Natural killer cell (primary cell): ENCODE measurements at regions not wholly inside any gene's neighbourhood (a gene's known extent, or its start where the extent isn't known, plus 50 kb on each side); places are given as distances from the start of the nearest gene placed in this dataset.

ENCODE experiments used
- ATAC-seq, 3 donors: fragments of 150-1000 bp in 2 of 3; fragments of 200-7000 bp in 1 of 3; cut with Tn5 transposase; 1 replicate in 1 of 3; 2 replicates in 2 of 3; pipeline ENCODE4 v1.10.0; 2021; ENCODE audit warnings: mild to moderate bottlenecking in 2 of 3, moderate library complexity in 2 of 3
- DNase-seq, 2 donors: peaks; one replicate each; pipeline versions ENCODE4 v3.0.0 to v3.0.0-alpha.2; 2013 to 2021; ENCODE audit warnings: mixed read lengths in 1 of 2
- H3K27ac ChIP-seq: one replicate; pipeline ENCODE4 v1.5.1; 2013; ENCODE audit warnings: mild to moderate bottlenecking, low read length
- H3K27me3 ChIP-seq: one replicate; pipeline ENCODE4 v1.6.1; 2013; ENCODE audit warnings: low read length; ENCODE audit not compliant: control insufficient read depth, insufficient read depth
- H3K36me3 ChIP-seq: one replicate; pipeline ENCODE4 v1.6.1; 2013; ENCODE audit warnings: low read length; ENCODE audit not compliant: control insufficient read depth, insufficient read depth
- H3K4me1 ChIP-seq: one replicate; pipeline ENCODE4 v1.6.1; 2013; ENCODE audit warnings: low read length; ENCODE audit not compliant: control insufficient read depth, insufficient read depth
- H3K4me3 ChIP-seq: one replicate; pipeline ENCODE4 v1.5.1; 2013; ENCODE audit warnings: low read length
- H3K9me3 ChIP-seq: one replicate; pipeline ENCODE4 v1.6.1; 2013; ENCODE audit warnings: low read length; ENCODE audit not compliant: control insufficient read depth, insufficient read depth
- H3K27ac Mint-ChIP-seq, 2 donors: one replicate each; pipeline ENCODE4 v1.8.0; 2022; ENCODE audit warnings: mild to moderate bottlenecking in 2 of 2, mixed read lengths in 2 of 2, moderate library complexity in 1 of 2
- H3K27me3 Mint-ChIP-seq, 2 donors: one replicate each; pipeline ENCODE4 v1.8.0; 2022; ENCODE audit warnings: low read depth in 2 of 2, mixed read lengths in 2 of 2
- H3K36me3 Mint-ChIP-seq: one replicate; pipeline ENCODE4 v1.8.0; 2022; ENCODE audit warnings: mixed read lengths
- H3K4me1 Mint-ChIP-seq, 2 donors: one replicate each; pipeline ENCODE4 v1.8.0; 2022; ENCODE audit warnings: mixed read lengths in 2 of 2
- H3K4me3 Mint-ChIP-seq: one replicate; pipeline ENCODE4 v1.8.0; 2022; ENCODE audit warnings: mild to moderate bottlenecking, moderate library complexity, mixed read lengths
- H3K9me3 Mint-ChIP-seq, 2 donors: one replicate each; pipeline ENCODE4 v1.8.0; 2022; ENCODE audit warnings: mixed read lengths in 2 of 2
- WGBS: methylation state at CpG from one replicate; pipeline ENCODE4 v1.1.7; 2013; ENCODE audit warnings: missing lambda C conversion rate; ENCODE audit not compliant: insufficient coverage; 5-methylcytosine and 5-hydroxymethylcytosine counted together
- intact Hi-C: fragments of 100-400 bp; cut with micrococcal nuclease; formaldehyde crosslinking; loops from one replicate; pipeline ENCODE4 v1.14.2; 2022
- TF ChIP-seq, protein P1 (sequence below): fragments of 200-600 bp; IDR thresholded peaks from one replicate; pipeline ENCODE4 v1.8.0; 2022; ENCODE audit warnings: antibody characterized with exemption

GRCh38 chr3:73716418-73716817 lies 91.7 kb upstream of the PDZRN3 start:
- TF ChIP-seq, protein P1, sequence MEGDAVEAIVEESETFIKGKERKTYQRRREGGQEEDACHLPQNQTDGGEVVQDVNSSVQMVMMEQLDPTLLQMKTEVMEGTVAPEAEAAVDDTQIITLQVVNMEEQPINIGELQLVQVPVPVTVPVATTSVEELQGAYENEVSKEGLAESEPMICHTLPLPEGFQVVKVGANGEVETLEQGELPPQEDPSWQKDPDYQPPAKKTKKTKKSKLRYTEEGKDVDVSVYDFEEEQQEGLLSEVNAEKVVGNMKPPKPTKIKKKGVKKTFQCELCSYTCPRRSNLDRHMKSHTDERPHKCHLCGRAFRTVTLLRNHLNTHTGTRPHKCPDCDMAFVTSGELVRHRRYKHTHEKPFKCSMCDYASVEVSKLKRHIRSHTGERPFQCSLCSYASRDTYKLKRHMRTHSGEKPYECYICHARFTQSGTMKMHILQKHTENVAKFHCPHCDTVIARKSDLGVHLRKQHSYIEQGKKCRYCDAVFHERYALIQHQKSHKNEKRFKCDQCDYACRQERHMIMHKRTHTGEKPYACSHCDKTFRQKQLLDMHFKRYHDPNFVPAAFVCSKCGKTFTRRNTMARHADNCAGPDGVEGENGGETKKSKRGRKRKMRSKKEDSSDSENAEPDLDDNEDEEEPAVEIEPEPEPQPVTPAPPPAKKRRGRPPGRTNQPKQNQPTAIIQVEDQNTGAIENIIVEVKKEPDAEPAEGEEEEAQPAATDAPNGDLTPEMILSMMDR, result no peak
- intact Hi-C loops, result no loop called here
- Mint-ChIP-seq H3K27ac (no peak overlapping the region), H3K4me1 (no peaks in the 10 kb centered on the region), H3K27me3 (no peaks in the 10 kb centered on the region), H3K9me3 (peaks cover 12 to 19% of the 10 kb centered on the region in 2 donors), H3K36me3 (no peaks in the 10 kb centered on the region), H3K4me3 (no peak overlapping the region)
- H3K27me3 ChIP-seq, result no peaks in the 10 kb centered on the region
- 93% methylated on average over 2 of the region's 3 CpGs for WGBS
- H3K27ac ChIP-seq, result no peak overlapping the region
- no peak for DNase-seq
- H3K36me3 ChIP-seq, result no peaks in the 10 kb centered on the region
- ATAC-seq, result no peak
- H3K4me1 ChIP-seq, result no peaks in the 10 kb centered on the region
- H3K9me3 ChIP-seq, result no peaks in the 10 kb centered on the region
- H3K4me3 ChIP-seq, result no peak overlapping the region

DNA sequence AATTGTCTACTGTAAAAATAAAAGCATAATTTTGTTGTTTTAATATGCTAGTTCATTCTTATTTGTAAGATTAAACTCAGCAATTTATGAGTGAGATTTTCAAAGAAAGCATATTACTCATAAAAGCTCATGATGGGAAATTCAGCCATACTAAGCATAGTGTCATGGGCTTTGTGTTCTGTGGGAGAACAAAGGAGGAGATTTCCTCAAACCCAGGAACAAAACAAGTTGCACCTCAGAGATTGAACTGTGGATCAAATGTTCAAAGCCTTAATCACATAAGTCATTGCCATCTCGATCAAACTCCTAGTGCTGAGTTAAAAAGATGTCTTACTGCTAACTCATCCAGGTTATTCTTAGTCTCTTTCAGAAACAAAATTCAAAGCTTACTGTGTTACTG lies 85.6 kb upstream of the PDZRN3 start:
- Mint-ChIP-seq H3K4me3 (no peak overlapping the region), H3K9me3 (peaks cover 13 to 14% of the 10 kb centered on the region in 2 donors), H3K4me1 (no peaks in the 10 kb centered on the region), H3K27me3 (no peaks in the 10 kb centered on the region), H3K36me3 (no peaks in the 10 kb centered on the region), H3K27ac (no peak overlapping the region)
- Histone ChIP-seq H3K27ac (no peak overlapping the region), H3K9me3 (no peaks in the 10 kb centered on the region), H3K4me1 (no peaks in the 10 kb centered on the region), H3K4me3 (no peak overlapping the region), H3K27me3 (no peaks in the 10 kb centered on the region), H3K36me3 (no peaks in the 10 kb centered on the region)
- no peak for ATAC-seq
- 90% methylated on average over 1 of the region's 1 CpG for WGBS
- TF ChIP-seq, protein P1, result no peak
- DNase-seq, result no peak
- intact Hi-C loops, result no loop called here

- Histone ChIP-seq H3K4me1 (no peaks in the 10 kb centered on the region), H3K27ac (no peak overlapping the region), H3K4me3 (no peak overlapping the region), H3K36me3 (no peaks in the 10 kb centered on the region), H3K27me3 (no peaks in the 10 kb centered on the region), H3K9me3 (no peaks in the 10 kb centered on the region)
- 86% methylated on average over 1 of the region's 1 CpG for WGBS
- TF ChIP-seq, protein P1, result no peak
- Mint-ChIP-seq H3K4me3 (no peak overlapping the region), H3K27me3 (no peaks in the 10 kb centered on the region), H3K4me1 (no peaks in the 10 kb centered on the region), H3K36me3 (no peaks in the 10 kb centered on the region), H3K9me3 (peaks cover 14% of the 10 kb centered on the region in 2 donors), H3K27ac (no peak overlapping the region)
- DNase-seq (no peak), ATAC-seq (no peak)
- intact Hi-C loops, result no loop called here
Observed at GRCh38 chr3:73709712-73710111, 85.0 kb upstream of the PDZRN3 start.

- intact Hi-C loops, result no loop called here
- Mint-ChIP-seq H3K27ac (no peak overlapping the region), H3K27me3 (no peaks in the 10 kb centered on the region), H3K36me3 (no peaks in the 10 kb centered on the region), H3K9me3 (peaks cover 16 to 18% of the 10 kb centered on the region in 2 donors), H3K4me3 (no peak overlapping the region), H3K4me1 (no peaks in the 10 kb centered on the region)
- TF ChIP-seq, protein P1, result no peak
- no peaks in the 10 kb centered on the region for H3K9me3 ChIP-seq
- no peaks in the 10 kb centered on the region for H3K4me1 ChIP-seq
- WGBS, result 48% methylated on average over 2 of the region's 2 CpGs
- ATAC-seq (no peak), DNase-seq (no peak)
- H3K36me3 ChIP-seq, result no peaks in the 10 kb centered on the region
- no peak overlapping the region for H3K27ac ChIP-seq
- no peaks in the 10 kb centered on the region for H3K27me3 ChIP-seq
- H3K4me3 ChIP-seq, result no peak overlapping the region
Observed at GRCh38 chr3:73708956-73709355, 84.2 kb upstream of the PDZRN3 start.
